CD4-positive, alpha-beta T cell treated with Interleukin-15 for 1 hour (primary cell): ENCODE measurements at regions not wholly inside any gene's neighbourhood (a gene's known extent, or its start where the extent isn't known, plus 50 kb on each side); places are given as distances from the start of the nearest gene placed in this dataset.

Experiments used
- DNase-seq: peaks from one replicate; pipeline ENCODE4 v3.0.0-alpha.2; 2020

DNA sequence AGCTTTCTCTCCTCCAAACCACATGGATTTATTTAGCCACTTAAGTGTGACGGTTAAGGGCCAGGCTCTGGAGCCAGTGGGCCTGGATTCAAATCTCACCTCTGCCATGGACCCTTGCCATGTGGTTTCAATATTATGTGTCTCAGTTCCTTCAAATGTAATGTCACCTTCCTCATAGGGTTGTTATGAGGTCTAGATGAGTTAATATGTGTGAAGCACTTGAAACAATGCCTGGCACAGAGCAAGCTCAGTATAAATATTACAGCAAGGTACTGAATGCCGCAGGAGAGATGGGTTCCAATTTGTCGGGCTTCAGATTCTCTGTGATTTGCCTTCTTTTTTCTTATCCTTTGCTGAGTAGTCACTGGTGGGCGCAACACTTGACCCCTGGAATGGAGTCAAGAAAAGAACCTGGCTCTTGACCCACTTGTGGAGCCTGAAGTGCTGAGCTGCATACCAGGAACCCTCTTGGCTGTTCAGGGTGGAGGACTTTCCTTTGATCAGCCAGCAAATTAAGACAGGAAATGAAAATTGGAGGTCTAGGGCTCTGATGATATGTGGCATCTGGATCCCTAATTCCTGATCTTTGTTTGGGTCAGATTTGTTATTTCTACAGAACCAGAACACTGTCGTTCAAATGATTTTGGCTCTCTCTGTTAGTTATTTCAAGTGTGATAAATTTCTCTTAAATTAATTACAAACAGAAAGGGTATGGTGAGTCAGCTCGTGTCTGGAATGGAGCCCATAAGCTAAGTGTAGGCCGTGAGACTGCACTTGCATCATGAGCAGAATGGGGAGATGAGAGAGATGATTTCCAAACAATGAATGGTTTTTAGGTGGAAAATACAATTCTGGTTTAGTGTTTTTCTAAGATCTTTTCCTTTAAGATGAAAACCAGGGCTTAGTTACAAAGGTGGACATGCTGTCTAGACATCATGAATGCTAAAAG, 293.0 kb downstream of the KCNS3 start:
- DNase-seq, result no peak

DNA sequence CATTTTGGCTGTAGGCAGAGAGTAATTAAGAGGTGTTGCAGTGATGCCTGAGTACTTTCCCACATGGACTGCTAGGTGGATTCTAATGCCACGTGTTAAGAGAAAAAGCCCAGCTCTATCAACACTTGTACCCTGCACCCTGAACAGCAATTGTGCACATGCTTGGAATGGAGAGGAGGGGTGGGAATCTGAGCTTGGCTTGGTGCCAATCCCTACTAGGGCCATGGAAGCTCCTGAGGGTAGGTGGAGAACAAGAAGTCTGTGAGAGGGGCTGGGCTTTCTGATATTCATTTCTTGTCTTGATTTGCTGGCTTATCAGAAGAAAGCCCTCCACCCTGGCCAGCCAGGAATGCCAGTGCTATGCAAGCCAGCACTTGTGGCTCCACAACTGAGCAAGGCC, 292.2 kb downstream of the KCNS3 start:
- no peak for DNase-seq

DNA sequence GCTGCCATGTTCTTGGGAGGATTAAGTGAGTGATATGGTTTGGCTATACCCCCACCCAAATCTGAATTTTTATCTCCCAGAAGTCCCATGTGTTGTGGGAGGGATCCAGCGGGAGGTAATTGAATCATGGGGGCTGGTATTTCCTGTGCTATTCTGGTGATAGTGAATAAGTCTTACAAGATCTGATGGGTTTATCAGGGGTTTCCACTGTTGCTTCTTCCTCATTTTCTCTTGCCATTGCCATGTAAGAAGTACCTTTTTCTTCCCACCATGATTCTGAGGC, 291.4 kb downstream of the KCNS3 start:
- no peak for DNase-seq

DNA sequence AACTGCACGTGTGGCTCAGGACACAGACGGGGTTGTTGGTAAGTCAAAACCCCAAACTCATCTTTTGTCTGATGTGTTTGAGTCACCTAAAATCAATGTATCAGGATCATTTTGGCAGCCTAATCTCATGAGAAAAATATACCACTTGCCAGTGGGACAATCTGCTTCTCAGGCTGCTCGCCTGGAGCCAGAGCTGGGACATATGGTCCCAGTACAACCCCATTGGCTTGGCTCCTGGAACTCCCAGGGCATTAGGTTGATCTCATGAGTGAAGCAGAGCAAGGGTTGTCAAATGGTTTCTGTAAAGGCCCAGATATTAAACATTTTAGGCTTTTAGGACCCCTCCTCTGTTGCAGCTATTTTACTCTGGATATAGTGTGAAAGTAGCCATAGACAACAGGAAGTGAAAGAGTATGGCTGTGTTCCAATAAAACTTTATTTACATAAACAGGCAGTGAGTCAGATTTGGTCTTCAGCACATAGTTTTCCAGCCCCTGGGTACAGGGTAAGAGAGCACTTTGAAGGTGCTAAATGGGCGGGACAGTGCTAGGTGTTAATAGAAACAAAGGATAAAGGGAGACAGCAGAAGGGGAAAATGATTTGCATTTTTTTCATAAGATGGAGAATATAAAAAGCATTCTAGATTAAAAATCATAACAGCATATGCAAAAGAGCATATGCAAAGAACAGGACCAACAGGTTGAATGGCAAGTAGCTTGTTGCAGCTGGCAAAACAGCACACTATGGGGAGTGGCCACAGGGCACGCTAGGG, 290.8 kb downstream of the KCNS3 start:
- no peak for DNase-seq

DNA sequence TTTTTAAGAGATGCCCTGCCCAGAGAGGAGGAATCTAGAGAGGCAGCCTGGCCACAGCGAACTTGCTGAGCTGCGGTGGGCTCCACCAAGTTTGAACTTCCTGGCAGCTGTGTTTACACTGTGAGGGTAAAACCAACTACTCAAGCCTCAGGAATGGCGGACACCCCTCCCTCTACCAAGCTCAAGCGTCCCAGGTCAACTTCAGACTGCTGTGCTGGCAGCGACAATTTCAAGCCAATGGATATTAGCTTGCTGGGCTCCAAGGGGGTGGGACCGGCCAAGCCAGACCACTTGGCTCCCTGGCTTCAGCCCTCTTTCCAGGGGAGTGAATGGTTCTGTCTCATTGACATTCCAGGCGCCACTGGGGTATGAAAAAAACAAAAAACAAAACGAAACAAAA, 289.4 kb downstream of the KCNS3 start:
- no peak for DNase-seq

DNA sequence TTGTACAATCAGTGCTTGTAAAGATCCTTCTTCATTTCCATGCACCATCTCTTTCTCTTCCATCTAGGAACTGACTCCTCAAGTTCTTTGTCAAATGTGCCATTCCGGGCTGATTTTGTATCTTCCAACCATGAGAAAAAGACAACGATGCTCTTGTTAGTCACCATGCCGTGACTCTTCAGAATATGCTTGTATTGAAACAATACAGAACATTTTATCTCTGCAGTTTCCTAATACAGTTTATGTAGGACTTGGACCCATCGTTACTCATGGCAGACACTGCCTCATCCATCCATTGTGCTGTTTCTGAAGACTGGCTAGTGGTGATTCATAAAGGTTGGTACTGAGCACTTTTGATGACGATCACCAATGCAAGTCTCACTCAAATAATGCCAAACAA, 283.2 kb downstream of the KCNS3 start:
- no peak for DNase-seq

DNA sequence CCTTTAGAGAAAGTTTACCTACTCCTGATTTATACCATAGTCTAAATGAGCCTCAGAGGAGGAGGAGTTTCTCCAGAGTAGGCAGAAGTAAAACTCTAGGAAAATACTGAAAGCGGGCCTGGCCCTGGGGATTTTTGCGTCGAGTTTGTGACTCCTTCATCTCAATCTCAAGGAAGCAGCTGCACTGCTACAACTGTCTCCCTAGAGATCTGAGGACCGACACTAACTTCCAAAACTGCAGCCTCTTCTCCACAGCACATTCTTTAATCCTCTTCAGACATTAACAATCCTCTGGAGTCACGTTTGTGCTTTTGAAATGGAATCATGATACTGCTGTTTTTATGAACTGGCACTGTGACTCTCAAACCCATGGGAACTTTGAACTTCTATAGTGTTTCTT, 281.4 kb downstream of the KCNS3 start:
- DNase-seq, result no peak

DNA sequence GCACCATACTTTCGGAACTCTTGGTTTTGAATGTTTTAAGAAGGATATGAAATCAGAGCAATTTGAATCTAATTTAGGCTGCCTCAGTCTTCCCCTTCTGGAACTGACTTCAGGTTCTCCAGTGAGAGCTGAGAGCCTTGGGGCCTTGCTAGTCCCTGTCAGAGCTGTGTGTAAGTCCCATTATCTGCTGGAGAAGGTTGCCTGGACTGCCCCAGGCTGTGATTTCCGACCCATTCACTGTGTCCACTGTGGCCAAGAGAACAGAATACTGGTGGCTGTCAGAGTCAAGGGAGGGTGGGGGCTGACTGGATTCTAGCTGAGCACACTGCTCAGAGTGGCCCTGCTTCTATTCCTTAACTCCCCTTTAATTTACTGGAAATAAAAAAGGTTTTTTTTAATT, 278.0 kb downstream of the KCNS3 start:
- no peak for DNase-seq

DNA sequence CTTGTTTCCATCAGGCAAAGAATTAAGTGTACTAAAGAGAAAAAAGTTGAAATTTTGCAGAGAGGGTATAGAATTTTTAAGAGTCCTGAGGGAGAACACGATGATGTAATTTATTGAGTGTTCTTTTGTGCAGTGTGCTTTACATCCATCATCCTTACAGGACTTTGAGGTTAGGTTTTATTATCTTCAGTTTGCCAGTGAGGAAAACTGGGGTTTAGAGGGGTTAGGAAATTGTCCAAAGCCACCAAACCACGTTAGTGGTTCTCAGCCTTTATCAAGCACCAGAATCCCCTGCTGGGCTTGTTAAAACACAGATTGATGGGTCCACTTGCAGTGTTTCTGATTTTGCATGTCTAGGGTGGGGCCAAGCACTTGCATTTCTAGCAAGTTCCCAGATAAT, 277.5 kb downstream of the KCNS3 start:
- no peak for DNase-seq

DNA sequence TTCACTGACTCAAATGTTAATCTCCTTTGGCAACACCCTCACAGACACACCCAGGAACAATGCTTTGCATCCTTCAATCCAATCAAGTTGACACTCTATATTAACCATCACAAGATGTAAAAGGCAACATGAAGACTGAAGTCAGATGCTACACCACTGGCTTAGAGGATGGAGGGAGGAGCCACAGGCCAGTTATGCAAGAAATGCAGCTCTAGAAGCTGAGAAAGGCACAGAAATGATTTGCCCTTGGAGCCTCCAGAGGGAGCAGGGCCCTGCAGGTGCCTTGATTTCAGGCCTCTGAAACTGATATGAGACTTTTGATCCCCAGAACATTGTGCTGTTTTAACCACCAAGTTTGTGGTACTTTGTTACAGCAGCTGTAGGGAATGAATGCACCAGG, 276.3 kb downstream of the KCNS3 start:
- no peak for DNase-seq

DNA sequence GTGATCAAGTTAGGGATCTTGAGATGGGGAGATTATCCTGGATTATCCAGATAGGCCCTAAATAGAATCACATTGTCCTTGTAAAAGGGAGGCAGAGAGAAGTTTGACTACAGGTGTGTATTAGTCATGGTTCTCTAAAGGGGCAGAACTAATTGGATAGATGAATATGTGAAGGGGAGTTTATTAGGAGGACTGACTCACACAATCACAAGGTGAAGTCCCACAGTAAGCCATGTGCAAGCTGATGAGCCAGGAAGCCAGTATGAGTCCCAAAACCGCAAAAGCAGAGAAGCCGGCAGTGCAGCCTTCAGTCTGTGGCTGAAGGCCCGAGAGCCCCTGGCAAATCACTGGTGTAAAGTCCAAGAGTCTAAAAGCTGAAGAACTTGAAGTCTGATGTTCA, 275.8 kb downstream of the KCNS3 start:
- no peak for DNase-seq

DNA sequence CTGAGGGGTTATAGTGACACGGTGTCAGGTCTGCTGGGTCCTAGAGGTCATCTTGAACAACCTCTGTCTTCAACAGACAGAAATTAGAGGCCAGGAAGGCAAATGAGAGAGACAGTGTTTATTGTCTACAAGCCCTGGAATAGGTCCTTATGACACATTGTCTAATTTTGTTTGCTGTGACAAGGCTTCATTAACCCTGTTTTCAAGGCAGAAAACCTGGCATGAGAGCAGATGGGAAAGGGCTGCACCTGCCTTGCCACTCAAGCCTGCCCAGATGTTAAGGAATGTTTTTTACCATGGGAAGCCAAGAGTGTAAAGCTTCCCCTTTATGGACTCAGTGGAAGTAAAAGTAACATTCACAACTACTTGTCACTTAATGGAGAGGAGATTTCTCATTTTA, 275.3 kb downstream of the KCNS3 start:
- DNase-seq, result no peak

DNA sequence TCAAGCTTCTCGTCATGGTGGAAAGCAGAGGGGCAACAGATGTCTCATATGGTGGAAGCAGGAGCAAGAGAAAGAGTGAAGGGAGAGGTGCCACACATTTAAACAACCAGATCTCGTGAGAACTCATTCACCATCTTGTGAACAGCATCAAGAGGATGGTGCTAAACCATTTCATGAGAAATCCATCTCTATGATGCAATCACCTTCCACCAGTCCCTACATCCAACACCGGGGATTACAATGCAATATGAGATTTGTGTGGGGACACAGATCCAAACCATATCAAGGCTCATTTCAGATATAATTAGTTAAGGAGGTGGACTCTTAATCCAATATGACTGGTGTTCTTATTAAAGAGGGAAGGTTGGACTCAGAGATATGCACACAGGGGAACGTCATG, 272.8 kb downstream of the KCNS3 start:
- no peak for DNase-seq

DNA sequence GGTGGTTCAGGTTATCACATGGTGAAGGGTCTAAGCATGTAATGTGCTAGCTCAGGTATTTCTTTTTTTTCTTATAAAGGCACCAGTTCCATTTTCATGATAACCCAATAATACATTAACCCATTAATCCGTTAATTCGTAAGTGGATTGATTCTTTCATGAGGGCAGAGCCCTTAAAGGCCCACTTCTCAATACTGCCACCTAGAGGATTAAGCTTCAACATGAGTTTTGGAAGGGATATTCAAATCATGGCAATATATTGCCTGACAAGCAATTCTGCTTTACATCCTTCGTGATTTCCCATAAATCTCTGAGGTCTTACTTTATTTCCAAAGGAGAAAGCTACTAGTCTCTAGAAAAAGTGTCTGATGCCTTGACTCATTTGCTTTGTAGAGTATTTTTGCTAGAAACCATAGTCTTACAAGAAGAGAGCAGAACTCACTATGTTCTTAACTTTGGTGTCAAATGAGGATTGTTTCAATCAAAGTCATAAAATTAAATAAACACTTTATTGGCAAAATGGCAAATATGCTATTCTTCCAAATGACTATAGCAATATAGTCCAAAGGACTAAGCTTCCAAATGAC, 271.3 kb downstream of the KCNS3 start:
- DNase-seq, result no peak

DNA sequence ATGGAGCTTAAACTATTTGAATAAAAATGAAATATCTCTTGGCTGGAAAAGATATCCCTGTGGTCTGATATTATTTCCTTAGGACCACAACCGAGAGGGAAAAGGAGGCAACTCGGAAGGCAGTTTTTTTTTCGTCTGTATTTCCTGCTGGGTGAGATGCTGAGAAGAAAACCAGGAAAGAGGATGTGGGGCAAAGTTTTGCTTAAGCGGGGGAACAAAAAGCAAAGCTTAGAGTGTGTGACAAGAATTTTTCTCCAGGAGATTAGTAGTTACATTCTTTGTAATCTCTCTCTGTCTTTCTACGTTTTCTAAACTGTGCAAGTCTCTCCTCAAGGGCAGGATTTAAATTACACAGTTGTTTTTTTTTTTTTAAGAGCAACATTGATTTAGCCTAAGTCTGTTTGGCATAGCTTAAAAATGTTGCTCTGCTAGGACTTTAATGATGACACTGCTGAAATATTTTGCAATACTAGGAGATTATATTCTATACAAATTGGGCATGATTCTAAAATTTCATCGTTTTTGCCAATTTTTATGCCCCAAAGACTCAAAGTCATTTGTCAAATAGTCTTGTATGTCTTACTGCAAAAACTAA, 258.5 kb downstream of the KCNS3 start:
- no peak for DNase-seq

DNA sequence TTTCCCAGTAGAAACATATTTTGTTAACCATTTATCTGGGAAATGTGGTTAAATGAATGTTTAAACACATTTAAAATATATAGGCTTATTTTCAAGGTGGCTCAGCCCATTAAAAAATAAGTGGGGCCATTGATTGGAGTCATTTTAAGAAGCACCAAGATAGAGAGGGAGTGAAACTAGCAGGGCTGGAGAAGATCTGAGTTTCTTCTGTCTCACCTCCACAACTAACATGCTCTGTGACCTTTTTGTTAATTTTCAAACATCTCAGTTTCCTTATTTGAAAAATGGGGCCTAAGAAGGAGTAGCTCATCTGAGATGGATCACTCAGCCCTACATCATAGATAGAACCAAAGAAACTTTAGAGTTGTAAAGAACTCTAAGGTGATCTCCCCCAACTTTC, 254.8 kb downstream of the KCNS3 start:
- DNase-seq, result no peak

DNA sequence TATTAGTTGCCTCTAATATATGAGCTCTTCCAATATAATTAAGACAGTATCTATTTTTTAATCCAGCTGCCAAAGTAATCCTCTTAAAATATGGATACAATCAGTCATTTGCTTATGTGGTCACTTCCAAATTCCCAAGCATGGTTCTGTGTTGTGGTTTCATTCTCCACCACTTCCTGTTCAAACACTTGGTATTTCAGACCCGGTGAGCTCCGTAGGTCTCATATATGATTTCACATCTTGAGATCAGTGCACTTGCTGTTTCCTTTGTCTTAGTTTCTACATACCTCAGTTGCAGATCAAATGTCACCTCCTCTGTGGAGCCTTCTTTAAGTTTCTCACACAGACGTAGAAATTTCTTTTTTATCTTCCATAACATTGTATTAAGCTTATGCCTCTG, 254.2 kb downstream of the KCNS3 start:
- no peak for DNase-seq

DNA sequence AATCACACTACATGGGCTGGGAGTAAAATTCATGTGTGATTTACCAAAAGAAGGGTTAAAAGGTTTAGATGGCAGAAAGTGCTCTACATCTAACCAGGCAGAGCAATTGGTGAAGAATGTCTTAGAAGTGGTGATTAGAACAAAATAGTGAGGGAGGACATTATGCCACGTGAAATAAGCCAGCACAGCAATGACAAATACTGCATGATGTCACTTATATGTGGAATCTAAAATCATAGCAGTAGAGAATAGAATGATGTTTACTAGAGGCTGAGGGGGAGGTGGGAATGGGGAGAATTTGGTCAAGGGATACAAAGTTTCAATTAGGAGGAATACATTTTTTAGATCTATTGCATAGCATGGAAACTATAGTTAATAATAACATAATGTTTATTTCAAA, 253.3 kb downstream of the KCNS3 start:
- no peak for DNase-seq

DNA sequence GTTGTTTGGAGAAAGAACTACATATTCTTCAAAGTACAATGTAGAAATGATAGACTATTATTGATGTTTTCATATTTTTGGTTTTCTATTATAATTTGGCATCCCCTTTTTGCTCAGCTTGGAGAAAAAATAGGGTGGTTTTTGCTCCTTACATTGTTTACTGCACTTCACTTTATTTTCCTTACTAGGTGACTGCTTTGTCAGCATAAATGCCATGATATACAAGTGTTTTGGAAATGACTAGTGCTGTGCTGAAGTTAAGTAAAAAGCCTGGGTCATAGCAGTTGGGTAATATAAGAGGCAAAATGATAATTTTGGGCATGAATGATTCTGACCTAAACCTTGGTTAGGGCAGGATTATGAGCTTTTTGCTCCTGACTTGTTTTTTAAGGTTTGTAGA, 250.9 kb downstream of the KCNS3 start:
- no peak for DNase-seq

DNA sequence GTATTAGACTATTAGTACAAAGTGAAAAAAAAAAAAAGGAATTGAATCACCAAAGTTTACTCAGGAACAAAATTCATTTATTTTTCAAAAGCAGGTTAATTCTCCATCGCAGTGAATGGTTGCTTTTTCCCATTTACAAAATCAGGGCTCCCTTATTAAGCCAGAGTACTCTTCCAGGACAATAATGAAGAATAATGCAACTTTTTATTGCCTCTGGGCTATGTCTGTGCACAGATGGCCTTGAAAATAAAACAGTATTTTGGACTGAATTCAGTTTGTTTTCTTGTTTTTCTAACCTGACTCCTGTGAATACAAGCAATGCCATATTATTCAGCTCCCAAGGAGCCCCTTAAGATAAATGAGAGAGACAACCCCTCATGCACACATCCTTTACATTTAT, 246.8 kb downstream of the KCNS3 start:
- no peak for DNase-seq

DNA sequence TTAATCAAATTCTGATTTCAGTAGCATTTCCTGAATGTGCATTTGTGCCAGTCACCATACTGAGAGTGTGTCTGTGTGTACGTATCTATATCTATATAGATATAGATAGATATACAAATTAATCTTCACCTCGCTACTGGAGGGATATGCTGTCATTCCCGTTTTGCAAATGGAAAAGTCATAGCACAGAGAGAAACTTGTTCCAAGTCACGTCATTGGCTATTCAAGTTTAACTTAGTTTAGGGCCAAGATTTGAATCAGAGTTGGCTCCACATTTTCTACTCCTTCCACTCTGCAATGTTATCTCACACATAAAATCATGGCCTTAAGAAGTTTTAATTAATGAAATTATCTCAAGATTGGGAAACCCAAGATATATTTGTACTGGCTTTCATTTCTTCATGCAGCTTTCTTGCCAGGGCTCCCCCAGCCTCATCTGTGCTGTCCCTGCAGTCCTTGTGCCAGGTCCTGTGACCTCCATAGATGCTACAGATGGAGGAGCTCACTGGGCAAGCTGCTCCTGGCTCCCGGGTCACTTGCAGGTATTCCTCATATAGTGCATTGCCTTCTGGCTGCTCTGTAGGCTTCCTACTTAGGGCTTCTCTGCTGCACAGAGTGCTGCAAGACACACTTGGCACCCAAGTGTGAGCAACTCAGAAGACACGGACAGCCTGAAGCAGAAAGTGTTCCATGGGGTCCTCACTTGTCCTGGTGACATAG, 245.8 kb downstream of the KCNS3 start:
- no peak for DNase-seq

DNA sequence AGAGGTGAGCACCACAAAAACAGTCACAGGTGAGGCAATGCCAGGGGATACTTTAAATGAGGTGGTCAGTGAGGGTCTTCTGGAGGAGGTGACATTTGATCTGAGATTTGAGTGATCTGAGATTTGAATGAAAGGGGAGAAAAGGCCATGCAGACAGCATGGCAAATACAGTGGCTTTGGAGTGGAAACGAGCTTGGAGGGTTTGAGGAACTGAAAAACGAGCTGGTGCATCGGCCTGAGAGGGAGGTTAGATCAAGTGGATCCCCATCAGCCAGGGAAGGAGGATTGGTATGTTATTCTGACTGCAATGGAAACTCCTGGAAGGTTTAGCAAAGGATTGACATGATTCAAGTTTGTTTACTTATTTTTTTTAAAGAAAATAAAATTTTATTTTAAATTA, 245.1 kb downstream of the KCNS3 start:
- no peak for DNase-seq

DNA sequence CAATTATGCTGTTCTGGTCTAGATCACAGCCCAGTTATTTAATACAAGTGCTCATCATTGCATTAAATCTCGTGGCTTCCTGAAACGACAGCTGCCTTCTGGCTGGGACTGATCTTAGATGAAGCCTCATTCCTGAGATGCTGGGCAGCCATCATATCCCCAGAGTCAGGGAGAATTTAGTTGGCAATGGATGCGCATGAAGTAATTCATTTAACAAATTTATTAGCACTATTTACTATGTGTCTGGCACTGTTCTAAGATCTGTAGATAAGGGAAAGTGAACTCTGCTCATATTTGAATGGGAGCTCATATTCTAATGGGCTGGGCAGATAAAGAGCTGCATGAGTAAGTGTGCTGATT, 244.7 kb downstream of the KCNS3 start:
- no peak for DNase-seq
